ENCODE measurements at regions not wholly inside any gene's neighbourhood (a gene's known extent, or its start where the extent isn't known, plus 50 kb on each side); places are given as distances from the start of the nearest gene placed in this dataset.

- DNase-seq (ENCODE audit: low read depth): no peak
- POLR2A ChIA-PET: no interaction called here
- Histone ChIP-seq H3K4me3 (ENCODE audit: low read depth, low read length) (no peak overlapping the region), H3K27me3 (ENCODE audit: control insufficient read depth, insufficient read depth, low read length) (no peaks in the 10 kb centered on the region), H3K36me3 (ENCODE audit: control insufficient read depth, insufficient read depth, low read length) (no peaks in the 10 kb centered on the region)
- CTCF ChIA-PET: interaction anchor here (1.3 to 1.6 kb wide), 2 partner anchors 9 kb away, joined by 3 to 4 read pairs; no protein-coding TSS in a partner anchor
- TF ChIP-seq CTCF (IDR thresholded peaks at IDR 0.05; ENCODE audit: insufficient read depth, low read depth, low read length): no peak
Measured at GRCh38 chr13:44308352-44308751, 65.3 kb upstream of the SERP2 start.

GRCh38 chr13:44309794-44310757, 63.5 kb upstream of the SERP2 start:
- ChIA-PET POLR2A (no interaction called here), CTCF (interaction anchor here (1.6 kb wide), 1 partner anchor 10 kb away, joined by 5 read pairs; no protein-coding TSS in a partner anchor)
- TF ChIP-seq CTCF (IDR thresholded peaks at IDR 0.05; ENCODE audit: insufficient read depth, low read depth, low read length): no peak
- Histone ChIP-seq H3K27me3 (ENCODE audit: control insufficient read depth, insufficient read depth, low read length) (no peaks in the 10 kb centered on the region), H3K36me3 (ENCODE audit: control insufficient read depth, insufficient read depth, low read length) (no peaks in the 10 kb centered on the region), H3K4me3 (ENCODE audit: low read depth, low read length) (no peak overlapping the region)
- DNase-seq (ENCODE audit: low read depth): no peak

- TF ChIP-seq CTCF (IDR thresholded peaks at IDR 0.05; ENCODE audit: insufficient read depth, low read depth, low read length): no peak
- ChIA-PET POLR2A (no interaction called here), CTCF (interaction anchor here (1.1 kb wide), 1 partner anchor 22 kb away, joined by 4 read pairs; no protein-coding TSS in a partner anchor)
- DNase-seq (ENCODE audit: low read depth): no peak
- H3K36me3 ChIP-seq (ENCODE audit: control insufficient read depth, insufficient read depth, low read length): no peaks in the 10 kb centered on the region
- H3K27me3 ChIP-seq (ENCODE audit: control insufficient read depth, insufficient read depth, low read length): no peaks in the 10 kb centered on the region
- H3K4me3 ChIP-seq (ENCODE audit: low read depth, low read length): no peak overlapping the region
Measured at GRCh38 chr13:44311011-44311780, 62.4 kb upstream of the SERP2 start.

- CTCF ChIA-PET: interaction anchor here (1.1 kb wide), 1 partner anchor 21 kb away, joined by 4 read pairs; no protein-coding TSS in a partner anchor
- TF ChIP-seq CTCF (IDR thresholded peaks at IDR 0.05; ENCODE audit: insufficient read depth, low read depth, low read length): no peak
- no peak overlapping the region for H3K4me3 ChIP-seq (ENCODE audit: low read depth, low read length)
- DNase-seq (ENCODE audit: low read depth): no peak
- no peaks in the 10 kb centered on the region for H3K27me3 ChIP-seq (ENCODE audit: control insufficient read depth, insufficient read depth, low read length)
- H3K36me3 ChIP-seq (ENCODE audit: control insufficient read depth, insufficient read depth, low read length): no peaks in the 10 kb centered on the region
- POLR2A ChIA-PET: no interaction called here
Measured at GRCh38 chr13:44312131-44312530, 61.5 kb upstream of the SERP2 start.

Measured in BJ (cell line).